Natural killer cell (primary cell): ENCODE measurements at regions not wholly inside any gene's neighbourhood (a gene's known extent, or its start where the extent isn't known, plus 50 kb on each side); places are given as distances from the start of the nearest gene placed in this dataset.

Experiments used
- ATAC-seq, 3 donors: fragments of 150-1000 bp in 2 of 3; fragments of 200-7000 bp in 1 of 3; cut with Tn5 transposase; 1 replicate in 1 of 3; 2 replicates in 2 of 3; pipeline ENCODE4 v1.10.0; 2021; ENCODE audit warnings: mild to moderate bottlenecking in 2 of 3, moderate library complexity in 2 of 3
- DNase-seq, 2 donors: peaks; one replicate each; pipeline versions ENCODE4 v3.0.0 to v3.0.0-alpha.2; 2013 to 2021; ENCODE audit warnings: mixed read lengths in 1 of 2
- H3K27ac ChIP-seq: one replicate; pipeline ENCODE4 v1.5.1; 2013; ENCODE audit warnings: mild to moderate bottlenecking, low read length
- H3K27me3 ChIP-seq: one replicate; pipeline ENCODE4 v1.6.1; 2013; ENCODE audit warnings: low read length; ENCODE audit not compliant: control insufficient read depth, insufficient read depth
- H3K36me3 ChIP-seq: one replicate; pipeline ENCODE4 v1.6.1; 2013; ENCODE audit warnings: low read length; ENCODE audit not compliant: control insufficient read depth, insufficient read depth
- H3K4me1 ChIP-seq: one replicate; pipeline ENCODE4 v1.6.1; 2013; ENCODE audit warnings: low read length; ENCODE audit not compliant: control insufficient read depth, insufficient read depth
- H3K4me3 ChIP-seq: one replicate; pipeline ENCODE4 v1.5.1; 2013; ENCODE audit warnings: low read length
- H3K9me3 ChIP-seq: one replicate; pipeline ENCODE4 v1.6.1; 2013; ENCODE audit warnings: low read length; ENCODE audit not compliant: control insufficient read depth, insufficient read depth
- H3K27ac Mint-ChIP-seq, 2 donors: one replicate each; pipeline ENCODE4 v1.8.0; 2022; ENCODE audit warnings: mild to moderate bottlenecking in 2 of 2, mixed read lengths in 2 of 2, moderate library complexity in 1 of 2
- H3K27me3 Mint-ChIP-seq, 2 donors: one replicate each; pipeline ENCODE4 v1.8.0; 2022; ENCODE audit warnings: low read depth in 2 of 2, mixed read lengths in 2 of 2
- H3K36me3 Mint-ChIP-seq: one replicate; pipeline ENCODE4 v1.8.0; 2022; ENCODE audit warnings: mixed read lengths
- H3K4me1 Mint-ChIP-seq, 2 donors: one replicate each; pipeline ENCODE4 v1.8.0; 2022; ENCODE audit warnings: mixed read lengths in 2 of 2
- H3K4me3 Mint-ChIP-seq: one replicate; pipeline ENCODE4 v1.8.0; 2022; ENCODE audit warnings: mild to moderate bottlenecking, moderate library complexity, mixed read lengths
- H3K9me3 Mint-ChIP-seq, 2 donors: one replicate each; pipeline ENCODE4 v1.8.0; 2022; ENCODE audit warnings: mixed read lengths in 2 of 2
- CTCF ChIP-seq: fragments of 200-600 bp; IDR thresholded peaks from one replicate; pipeline ENCODE4 v1.8.0; 2022; ENCODE audit warnings: antibody characterized with exemption
- WGBS: methylation state at CpG from one replicate; pipeline ENCODE4 v1.1.7; 2013; ENCODE audit warnings: missing lambda C conversion rate; ENCODE audit not compliant: insufficient coverage; 5-methylcytosine and 5-hydroxymethylcytosine counted together
- intact Hi-C: fragments of 100-400 bp; cut with micrococcal nuclease; formaldehyde crosslinking; loops from one replicate; pipeline ENCODE4 v1.14.2; 2022

- H3K4me3 ChIP-seq: no peak overlapping the region
- intact Hi-C loops: no loop called here
- Mint-ChIP-seq H3K36me3 (peaks cover 11% of the 10 kb centered on the region), H3K9me3 (peaks cover 0 to 5% of the 10 kb centered on the region in 2 donors), H3K27me3 (peaks cover 7 to 22% of the 10 kb centered on the region in 2 donors), H3K4me1 (no peaks in the 10 kb centered on the region), H3K27ac (no peak overlapping the region), H3K4me3 (no peak overlapping the region)
- no peak for TF ChIP-seq CTCF
- 92% methylated on average over 3 of the region's 5 CpGs for WGBS
- H3K9me3 ChIP-seq: no peaks in the 10 kb centered on the region
- no peaks in the 10 kb centered on the region for H3K27me3 ChIP-seq
- ATAC-seq (no peak), DNase-seq (no peak)
- no peaks in the 10 kb centered on the region for H3K36me3 ChIP-seq
- no peak overlapping the region for H3K27ac ChIP-seq
- no peaks in the 10 kb centered on the region for H3K4me1 ChIP-seq
Measured at GRCh38 chr2:65678779-65679391, 246.5 kb upstream of the SPRED2 start.

GRCh38 chr2:65675350-65675749, 243.0 kb upstream of the SPRED2 start:
- no peaks in the 10 kb centered on the region for H3K27me3 ChIP-seq
- peaks cover 0 to 5% of the 10 kb centered on the region in 2 donors for H3K9me3 Mint-ChIP-seq
- H3K27ac ChIP-seq: no peak overlapping the region
- H3K27ac Mint-ChIP-seq: no peak overlapping the region
- DNase-seq (no peak), ATAC-seq (no peak)
- no peaks in the 10 kb centered on the region for H3K4me1 Mint-ChIP-seq
- H3K4me3 Mint-ChIP-seq: no peak overlapping the region
- no peaks in the 10 kb centered on the region for H3K9me3 ChIP-seq
- no peak overlapping the region for H3K4me3 ChIP-seq
- H3K36me3 Mint-ChIP-seq: peaks cover 11% of the 10 kb centered on the region
- no peaks in the 10 kb centered on the region for H3K4me1 ChIP-seq
- WGBS: 79% methylated on average over 3 of the region's 4 CpGs
- H3K27me3 Mint-ChIP-seq: peaks cover 14 to 33% of the 10 kb centered on the region in 2 donors
- no peak for TF ChIP-seq CTCF
- H3K36me3 ChIP-seq: no peaks in the 10 kb centered on the region
- intact Hi-C loops: no loop called here

GRCh38 chr2:65671670-65672242, 239.4 kb upstream of the SPRED2 start:
- DNase-seq: no peak
- Histone ChIP-seq H3K36me3 (no peaks in the 10 kb centered on the region), H3K27me3 (no peaks in the 10 kb centered on the region), H3K9me3 (peaks cover 8% of the 10 kb centered on the region), H3K4me1 (no peaks in the 10 kb centered on the region), H3K27ac (no peak overlapping the region), H3K4me3 (no peak overlapping the region)
- H3K4me3 Mint-ChIP-seq: no peak overlapping the region
- no peak for TF ChIP-seq CTCF
- intact Hi-C loops: no loop called here
- H3K36me3 Mint-ChIP-seq: peaks cover 11% of the 10 kb centered on the region
- no peak overlapping the region for H3K27ac Mint-ChIP-seq
- peaks cover 3 to 6% of the 10 kb centered on the region in 2 donors for H3K9me3 Mint-ChIP-seq
- H3K27me3 Mint-ChIP-seq: peaks cover 14 to 30% of the 10 kb centered on the region in 2 donors
- WGBS: 45% methylated on average over 2 of the region's 2 CpGs
- ATAC-seq: no peak
- H3K4me1 Mint-ChIP-seq: no peaks in the 10 kb centered on the region

- TF ChIP-seq CTCF: no peak
- H3K4me3 ChIP-seq: no peak overlapping the region
- no peaks in the 10 kb centered on the region for H3K4me1 ChIP-seq
- H3K9me3 ChIP-seq: peaks cover 8% of the 10 kb centered on the region
- no peaks in the 10 kb centered on the region for H3K4me1 Mint-ChIP-seq
- intact Hi-C loops: no loop called here
- no peak overlapping the region for H3K27ac ChIP-seq
- DNase-seq: no peak
- 93% methylated on average over 2 of the region's 2 CpGs for WGBS
- no peak for ATAC-seq
- no peak overlapping the region for H3K27ac Mint-ChIP-seq
- peaks cover 14 to 19% of the 10 kb centered on the region in 2 donors for H3K27me3 Mint-ChIP-seq
- no peak overlapping the region for H3K4me3 Mint-ChIP-seq
- no peaks in the 10 kb centered on the region for H3K36me3 ChIP-seq
- no peaks in the 10 kb centered on the region for H3K36me3 Mint-ChIP-seq
- H3K27me3 ChIP-seq: no peaks in the 10 kb centered on the region
- peaks cover 3% of the 10 kb centered on the region in 2 donors for H3K9me3 Mint-ChIP-seq
Measured at GRCh38 chr2:65669574-65669973, 237.2 kb upstream of the SPRED2 start.
